ENCODE measurements at regions not wholly inside any gene's neighbourhood (a gene's known extent, or its start where the extent isn't known, plus 50 kb on each side); places are given as distances from the start of the nearest gene placed in this dataset.

DNA sequence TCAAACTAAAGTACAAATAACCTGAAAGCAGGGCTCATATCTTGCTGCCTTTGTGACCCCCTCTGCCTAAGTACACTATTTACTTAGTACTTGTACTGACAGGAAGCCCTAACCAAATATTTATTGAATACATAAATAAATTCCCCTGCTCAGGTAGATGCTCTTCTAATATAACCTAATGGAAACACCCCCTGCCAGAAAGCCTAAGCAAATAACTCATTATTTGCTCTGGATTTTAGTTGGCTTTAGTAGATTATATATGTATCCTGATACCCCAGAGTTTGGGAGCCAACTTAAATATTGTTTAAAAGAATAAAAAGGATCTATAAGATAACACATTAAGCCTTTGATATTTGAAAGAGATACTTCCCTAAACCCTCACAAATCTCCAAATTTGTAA, 318.2 kb downstream of the PPP1R2C start:
- TF ChIP-seq, protein P1, sequence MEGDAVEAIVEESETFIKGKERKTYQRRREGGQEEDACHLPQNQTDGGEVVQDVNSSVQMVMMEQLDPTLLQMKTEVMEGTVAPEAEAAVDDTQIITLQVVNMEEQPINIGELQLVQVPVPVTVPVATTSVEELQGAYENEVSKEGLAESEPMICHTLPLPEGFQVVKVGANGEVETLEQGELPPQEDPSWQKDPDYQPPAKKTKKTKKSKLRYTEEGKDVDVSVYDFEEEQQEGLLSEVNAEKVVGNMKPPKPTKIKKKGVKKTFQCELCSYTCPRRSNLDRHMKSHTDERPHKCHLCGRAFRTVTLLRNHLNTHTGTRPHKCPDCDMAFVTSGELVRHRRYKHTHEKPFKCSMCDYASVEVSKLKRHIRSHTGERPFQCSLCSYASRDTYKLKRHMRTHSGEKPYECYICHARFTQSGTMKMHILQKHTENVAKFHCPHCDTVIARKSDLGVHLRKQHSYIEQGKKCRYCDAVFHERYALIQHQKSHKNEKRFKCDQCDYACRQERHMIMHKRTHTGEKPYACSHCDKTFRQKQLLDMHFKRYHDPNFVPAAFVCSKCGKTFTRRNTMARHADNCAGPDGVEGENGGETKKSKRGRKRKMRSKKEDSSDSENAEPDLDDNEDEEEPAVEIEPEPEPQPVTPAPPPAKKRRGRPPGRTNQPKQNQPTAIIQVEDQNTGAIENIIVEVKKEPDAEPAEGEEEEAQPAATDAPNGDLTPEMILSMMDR (IDR thresholded peaks at IDR 0.05): no peak
- no peak for DNase-seq
- Histone ChIP-seq H3K4me1 (no peaks in the 10 kb centered on the region), H3K27me3 (peaks cover 0 to 6% (median 0%) of the 10 kb centered on the region in 4 donors), H3K4me3 (no peak overlapping the region), H3K9me3 (no peaks in the 10 kb centered on the region), H3K36me3 (no peaks in the 10 kb centered on the region), H3K27ac (no peak overlapping the region)
- no peak for ATAC-seq
- intact Hi-C loops (cut with DNase I): no loop called here
- FAIRE-seq: no peak

DNA sequence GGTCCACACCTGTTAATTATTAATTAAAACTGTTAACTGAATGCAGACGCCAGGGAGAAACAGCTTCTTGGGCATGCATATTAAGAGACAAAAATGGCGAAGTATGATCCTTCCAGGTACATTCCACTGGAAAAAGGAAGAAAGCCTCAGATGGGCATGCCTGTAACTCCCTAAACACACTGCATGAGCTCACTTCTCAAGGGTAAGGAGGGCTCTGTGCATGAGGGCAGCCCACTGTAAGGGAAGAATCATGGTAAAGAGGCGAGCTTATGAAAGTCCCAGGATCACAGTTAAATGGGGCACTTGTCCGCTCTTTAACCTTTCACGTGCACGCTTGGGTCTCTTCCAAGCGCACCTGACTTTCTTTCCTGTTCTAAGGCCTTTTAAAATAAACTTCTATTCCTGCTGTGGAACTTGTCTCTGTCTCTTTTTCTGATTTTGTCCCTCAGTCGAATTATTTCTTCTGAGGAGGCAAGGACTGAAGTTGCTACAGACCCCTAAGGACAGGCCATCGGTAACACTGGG, 321.7 kb downstream of the PPP1R2C start:
- ATAC-seq (no peak), FAIRE-seq (no peak), DNase-seq (no peak)
- H3K4me3 ChIP-seq: no peak overlapping the region
- H3K9me3 ChIP-seq: no peaks in the 10 kb centered on the region
- H3K27ac ChIP-seq: no peak overlapping the region
- H3K27me3 ChIP-seq: peaks cover 0 to 6% (median 0%) of the 10 kb centered on the region in 4 donors
- intact Hi-C loops (cut with DNase I): no loop called here
- TF ChIP-seq, protein P1 (IDR thresholded peaks at IDR 0.05): no peak
- H3K36me3 ChIP-seq: no peaks in the 10 kb centered on the region
- 66 to 75% methylated on average over 9 of the region's 9 CpGs for WGBS, 2 donors
- no peaks in the 10 kb centered on the region for H3K4me1 ChIP-seq

DNA sequence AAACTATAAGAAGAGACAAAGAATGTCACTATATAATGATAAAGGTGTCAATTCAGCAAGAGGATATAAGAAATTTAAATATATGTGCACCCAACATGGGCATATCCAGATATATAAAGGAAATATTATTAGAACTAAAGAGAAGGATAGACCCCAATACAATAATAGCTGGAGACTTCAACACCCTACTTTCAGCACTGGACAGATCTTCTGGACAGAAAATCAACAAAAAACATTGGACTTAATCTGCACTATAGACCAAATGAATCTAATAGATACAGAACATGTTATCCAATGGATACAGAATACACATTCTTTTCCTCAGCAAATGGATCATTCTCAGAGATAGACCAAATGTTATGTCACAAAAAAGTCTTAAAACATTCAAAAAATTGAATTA, 327.7 kb downstream of the PPP1R2C start:
- no peaks in the 10 kb centered on the region for H3K27me3 ChIP-seq
- no peaks in the 10 kb centered on the region for H3K36me3 ChIP-seq
- H3K9me3 ChIP-seq: no peaks in the 10 kb centered on the region
- ATAC-seq (no peak), FAIRE-seq (no peak), DNase-seq (no peak)
- no peak overlapping the region for H3K27ac ChIP-seq
- H3K4me1 ChIP-seq: no peaks in the 10 kb centered on the region
- no peak overlapping the region for H3K4me3 ChIP-seq
- intact Hi-C loops (cut with DNase I): no loop called here
- TF ChIP-seq, protein P1 (IDR thresholded peaks at IDR 0.05): no peak

DNA sequence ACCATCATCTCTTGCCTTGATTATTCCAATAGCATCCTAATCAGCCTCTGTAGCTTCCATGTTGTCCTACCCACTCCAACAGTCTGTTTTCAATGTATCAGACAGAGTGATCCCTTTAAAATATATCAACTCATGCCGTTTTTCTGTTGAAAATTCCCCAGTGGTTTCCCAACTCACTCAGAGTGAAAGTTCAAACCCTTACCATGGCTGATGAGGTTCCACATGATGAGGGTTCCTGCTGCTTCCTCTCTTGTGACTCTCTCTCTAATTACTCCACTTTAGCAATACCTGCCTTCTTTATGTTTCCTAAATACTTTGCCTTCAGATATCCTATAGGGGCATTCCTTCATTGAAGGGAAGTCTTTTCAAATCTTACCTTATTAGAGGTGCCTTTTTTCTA, 334.7 kb downstream of the PPP1R2C start:
- FAIRE-seq: no peak

DNA sequence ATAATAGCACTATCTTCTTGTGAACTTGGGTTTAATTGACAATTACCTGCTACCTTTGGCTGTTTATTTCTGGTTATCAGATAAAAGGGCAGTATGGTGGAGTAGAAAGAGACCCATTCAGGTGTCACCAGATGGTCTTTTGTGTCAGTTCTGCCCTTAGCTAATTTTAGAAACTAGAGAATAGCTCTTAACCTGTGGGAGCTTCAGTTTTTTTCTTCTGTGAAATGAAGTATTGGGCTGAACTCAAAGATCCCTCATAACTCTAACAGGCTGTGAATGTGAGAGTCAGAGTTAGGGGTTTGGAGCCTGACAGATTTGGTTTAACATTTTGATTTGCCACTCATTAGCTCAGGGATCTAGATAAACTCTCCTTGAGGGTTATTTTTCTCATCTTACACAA, 335.2 kb downstream of the PPP1R2C start:
- Histone ChIP-seq H3K27me3 (peaks cover 0 to 2% (median 0%) of the 10 kb centered on the region in 4 donors), H3K4me1 (no peaks in the 10 kb centered on the region), H3K36me3 (no peaks in the 10 kb centered on the region), H3K9me3 (no peaks in the 10 kb centered on the region), H3K4me3 (no peak overlapping the region), H3K27ac (no peak overlapping the region)
- ATAC-seq (no peak), DNase-seq (no peak), FAIRE-seq (no peak)
- TF ChIP-seq, protein P1 (IDR thresholded peaks at IDR 0.05): no peak
- intact Hi-C loops (cut with DNase I): no loop called here

More for the DNA sequence above, 334.7 kb downstream of the PPP1R2C start:
- intact Hi-C loops (cut with DNase I): no loop called here
- Histone ChIP-seq H3K36me3 (no peaks in the 10 kb centered on the region), H3K4me1 (no peaks in the 10 kb centered on the region), H3K27ac (no peak overlapping the region), H3K27me3 (peaks cover 0 to 2% (median 0%) of the 10 kb centered on the region in 4 donors), H3K9me3 (no peaks in the 10 kb centered on the region), H3K4me3 (no peak overlapping the region)
- ATAC-seq (no peak), DNase-seq (no peak)
- WGBS, 2 donors: 30 to 38% methylated on average over 1 of the region's 1 CpG
- TF ChIP-seq, protein P1 (IDR thresholded peaks at IDR 0.05): no peak

Data from pancreas (tissue), 10 donors.